GM13976 (cell line): ENCODE measurements at regions not wholly inside any gene's neighbourhood (a gene's known extent, or its start where the extent isn't known, plus 50 kb on each side); places are given as distances from the start of the nearest gene placed in this dataset.

Experiments
- DNase-seq: peaks from one replicate; pipeline ENCODE4 v3.0.0; 2012; ENCODE audit warnings: low spot score
- CTCF ChIP-seq: IDR thresholded peaks from 2 replicates; pipeline ENCODE4 v1.5.1; 2012; ENCODE audit warnings: borderline replicate concordance, mild to moderate bottlenecking; ENCODE audit not compliant: insufficient read depth; ENCODE audit errors: extremely low read depth, missing control alignments, control extremely low read depth
- in situ Hi-C: fragments of 300-500 bp; cut with MboI; formaldehyde crosslinking; loops from one replicate; pipeline ENCODE4 v1.12.0; 2022; ENCODE audit warnings: low sequenced_read_pairs, mixed read lengths, inconsistent platforms; ENCODE audit not compliant: unreplicated experiment

GRCh38 chr5:57902095-57902494 lies 419.5 kb upstream of the ACTBL2 start:
- TF ChIP-seq CTCF, result no peak
- no peak for DNase-seq
- in situ Hi-C loops, result no loop called here

- DNase-seq, result no peak
- in situ Hi-C loops, result no loop called here
- no peak for TF ChIP-seq CTCF
Measured at GRCh38 chr5:57900381-57900944, 417.9 kb upstream of the ACTBL2 start.

GRCh38 chr5:57896576-57896975 lies 414.0 kb upstream of the ACTBL2 start:
- in situ Hi-C loops, result no loop called here
- no peak for TF ChIP-seq CTCF

GRCh38 chr5:57895766-57896165 lies 413.2 kb upstream of the ACTBL2 start:
- DNase-seq, result no peak
- in situ Hi-C loops, result no loop called here
- TF ChIP-seq CTCF, result no peak

More at GRCh38 chr5:57896576-57896975, 414.0 kb upstream of the ACTBL2 start:
- no peak for DNase-seq

GRCh38 chr5:57893926-57894325 lies 411.3 kb upstream of the ACTBL2 start:
- DNase-seq, result no peak
- no peak for TF ChIP-seq CTCF
- in situ Hi-C loops, result no loop called here

- in situ Hi-C loops, result no loop called here
- no peak for DNase-seq
- TF ChIP-seq CTCF, result no peak
Measured at GRCh38 chr5:57891443-57891842, 408.8 kb upstream of the ACTBL2 start.
